HG03342 (cell line): ENCODE measurements at regions not wholly inside any gene's neighbourhood (a gene's known extent, or its start where the extent isn't known, plus 50 kb on each side); places are given as distances from the start of the nearest gene placed in this dataset.

Source experiments
- ATAC-seq: cut with Tn5 transposase; IDR thresholded peaks from one replicate; pipeline ENCODE4 v1.9.1; 2021; ENCODE audit warnings: mild to moderate bottlenecking, moderate library complexity; ENCODE audit not compliant: unreplicated experiment

DNA sequence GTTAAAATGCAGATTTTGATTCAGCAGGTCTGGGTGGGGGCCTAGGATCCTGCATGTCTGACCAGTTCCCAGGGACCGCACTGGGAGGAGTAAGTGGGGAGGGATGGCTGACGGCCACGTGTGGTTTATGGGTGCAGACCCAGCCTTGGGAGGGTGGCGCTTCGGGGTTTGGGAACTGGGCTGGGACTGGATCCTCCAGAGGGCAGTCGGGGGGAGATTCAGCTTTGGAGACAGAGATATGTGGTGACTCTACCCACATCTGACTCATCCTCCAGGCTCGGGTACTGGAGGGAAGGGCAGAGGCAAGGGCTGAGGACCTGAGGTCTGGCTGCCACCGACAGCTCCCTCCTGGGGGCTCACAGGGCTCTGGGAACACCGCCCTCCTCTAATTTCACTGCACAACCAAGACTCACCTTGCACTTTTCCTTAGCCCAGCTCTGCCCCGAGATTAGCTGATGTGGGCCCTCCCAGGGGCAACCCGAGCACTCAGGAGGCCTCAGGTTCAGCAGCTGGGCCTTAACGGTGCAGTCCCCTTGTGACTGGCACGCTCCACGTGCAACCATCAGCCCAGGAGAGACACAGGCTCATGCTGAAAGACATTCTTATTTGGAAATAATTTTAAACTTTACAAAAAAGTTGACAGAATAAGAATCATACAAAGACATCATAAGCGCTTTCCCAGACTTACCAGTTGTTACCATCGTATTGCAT lies 172.8 kb upstream of the PMEPA1 start:
- ATAC-seq = no peak

DNA sequence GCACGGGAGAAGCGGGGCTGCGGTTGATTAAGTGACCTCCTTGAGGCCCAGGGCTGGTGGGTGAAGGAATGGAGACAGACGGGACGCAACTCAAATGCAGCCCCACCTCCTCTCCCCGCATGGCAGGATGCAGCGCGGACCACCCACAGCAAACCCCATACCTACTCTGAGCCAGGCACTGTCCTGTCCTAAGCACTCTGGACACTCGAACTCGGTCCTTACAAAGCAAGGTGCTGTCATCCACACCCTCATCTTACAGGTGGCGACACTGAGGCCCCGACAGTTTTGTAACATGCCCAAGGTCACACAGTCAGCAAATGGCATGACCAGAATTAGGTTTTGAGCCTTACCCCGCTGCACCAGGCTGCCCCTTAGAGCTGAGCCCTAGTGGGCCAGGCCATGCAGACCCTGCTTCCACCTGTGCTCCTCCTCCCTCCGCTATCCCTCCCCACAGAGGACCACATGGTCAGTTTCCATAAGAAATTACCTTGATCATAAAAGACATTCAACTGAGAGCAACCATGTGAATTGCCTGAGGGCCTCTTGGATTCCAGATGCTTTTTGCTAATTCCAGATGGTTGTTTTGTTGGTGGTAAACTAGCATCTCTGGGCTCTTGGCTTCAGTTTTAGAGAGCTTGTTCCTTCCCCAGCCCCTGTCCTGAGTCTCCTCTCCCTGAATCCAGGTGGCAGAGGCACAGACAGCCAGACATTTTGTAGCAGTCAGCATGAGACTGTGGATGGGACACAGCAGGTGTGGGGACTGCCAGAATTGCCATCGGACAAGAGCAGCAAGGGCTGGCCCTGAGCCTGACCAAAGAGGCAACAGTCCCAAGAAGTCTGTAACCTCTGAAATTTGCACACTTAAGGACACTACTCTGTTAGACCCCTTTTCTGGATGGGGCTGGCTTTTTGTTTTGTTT lies 171.9 kb upstream of the PMEPA1 start:
- ATAC-seq = no peak

DNA sequence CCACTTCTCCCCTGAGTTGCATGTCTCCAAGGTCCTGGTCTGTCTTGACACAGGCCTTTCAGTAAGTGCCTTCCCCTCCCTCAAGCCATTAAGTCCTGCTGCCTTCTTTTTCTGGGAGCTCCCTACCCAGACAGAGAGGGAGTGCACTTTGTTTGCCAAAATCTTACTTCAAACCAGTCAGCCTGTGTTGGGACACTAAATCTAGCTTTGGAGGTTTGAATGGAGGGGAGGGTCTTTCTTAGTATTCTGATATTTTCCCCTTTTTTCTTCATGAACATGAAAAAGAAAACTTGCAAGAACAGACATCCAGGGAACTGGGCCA lies 170.7 kb upstream of the PMEPA1 start:
- no peak for ATAC-seq

DNA sequence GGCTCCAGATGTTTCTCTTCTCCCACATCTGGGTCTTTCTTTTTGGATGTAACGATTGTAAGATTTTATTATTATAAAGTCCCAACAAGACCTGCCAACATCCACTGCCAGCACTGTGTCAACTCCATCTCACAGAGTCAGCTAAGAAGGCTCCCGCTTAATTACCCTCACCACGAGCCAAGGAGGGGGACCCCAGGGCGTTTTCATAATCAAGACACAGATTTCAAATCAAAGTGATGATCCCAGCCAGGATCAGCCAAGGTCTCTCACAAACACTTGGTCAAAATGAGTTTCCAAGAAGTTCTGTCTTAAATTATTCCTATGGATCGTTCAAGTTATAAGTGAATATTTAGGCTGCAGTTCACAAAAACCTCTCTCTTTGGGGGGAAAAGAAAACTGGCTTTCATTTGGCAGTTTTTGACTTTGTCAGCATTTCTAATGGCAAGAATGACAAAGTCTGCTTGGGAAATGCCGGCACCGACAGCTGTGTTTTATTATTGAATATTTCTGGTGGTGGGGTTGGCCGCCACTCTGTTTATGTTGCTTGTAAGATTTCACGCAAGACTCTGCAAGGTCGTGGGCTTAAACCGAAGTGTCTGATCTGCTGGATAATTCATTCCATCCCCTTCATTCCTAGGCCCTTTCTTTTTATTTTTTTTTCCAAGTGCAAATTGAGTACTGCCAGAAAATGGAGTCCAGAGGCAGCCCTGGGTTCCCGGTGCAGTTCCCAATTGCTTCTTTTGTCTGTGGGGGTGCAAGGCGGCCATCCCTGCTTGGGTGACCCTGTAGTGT lies 170.2 kb upstream of the PMEPA1 start:
- no peak for ATAC-seq

DNA sequence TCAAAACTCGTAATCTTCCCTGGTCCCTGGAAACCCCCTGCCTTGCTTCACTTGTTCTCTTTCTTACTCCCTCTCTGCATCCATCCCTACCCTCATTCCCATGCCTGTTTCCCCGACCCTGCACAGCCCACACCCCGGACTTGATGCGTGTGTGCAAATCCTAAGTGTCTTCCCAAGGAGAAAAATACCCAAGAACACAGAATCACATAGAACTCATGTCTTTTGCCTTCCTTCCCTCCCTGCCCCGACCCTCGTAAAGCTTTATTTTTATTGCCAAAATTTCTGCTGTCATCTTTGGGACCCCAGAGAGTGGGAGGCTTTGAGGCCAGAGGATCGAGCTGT lies 169.6 kb upstream of the PMEPA1 start:
- ATAC-seq = no peak

DNA sequence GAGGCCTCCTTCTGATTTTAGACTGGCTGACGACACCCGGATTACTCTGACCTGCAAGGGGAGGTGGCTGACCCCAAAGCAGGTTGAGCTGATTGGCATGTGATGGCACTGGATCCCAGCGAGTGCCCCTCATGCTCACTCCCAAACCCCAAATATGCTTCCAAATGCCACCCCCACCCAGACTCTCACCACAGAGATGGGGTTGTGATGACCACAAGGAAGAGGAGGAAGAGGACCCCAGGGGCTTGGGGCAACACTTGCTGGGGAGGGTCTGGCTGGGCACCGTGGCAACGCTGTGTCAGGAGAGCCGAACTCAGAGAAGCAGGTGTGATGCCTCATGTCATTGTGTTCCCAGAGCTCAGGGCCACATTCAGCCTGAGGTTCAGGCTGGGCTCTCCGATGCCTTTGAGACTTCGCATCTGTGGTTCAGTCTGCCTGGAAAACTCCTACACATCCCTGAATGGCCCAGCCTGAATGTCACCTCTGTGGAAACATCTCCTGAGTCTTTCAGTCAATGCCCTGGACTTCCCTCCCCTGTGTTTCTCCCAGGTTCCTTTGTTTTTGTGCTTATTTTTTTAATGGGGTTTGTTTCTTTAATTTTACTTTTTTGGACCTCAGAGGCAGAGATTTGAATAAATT lies 169.1 kb upstream of the PMEPA1 start:
- no peak for ATAC-seq

DNA sequence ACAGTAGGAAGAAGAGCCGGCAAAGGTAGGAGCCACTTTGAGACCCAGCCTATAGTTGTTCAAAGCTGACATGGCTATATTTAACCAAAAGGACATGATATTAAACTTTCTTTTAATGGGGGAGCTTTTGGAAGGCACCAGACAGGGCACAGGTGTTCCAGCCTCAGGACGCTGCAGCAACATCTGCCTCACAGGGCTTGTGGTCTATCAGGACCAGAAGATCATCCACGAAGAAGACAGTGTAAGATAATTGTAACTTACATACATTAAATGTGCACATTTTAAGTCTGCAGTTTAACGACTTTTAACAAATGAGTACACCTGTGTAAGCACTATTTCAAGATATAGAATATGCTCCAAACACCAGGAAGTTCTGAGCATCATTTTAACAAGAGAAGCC lies 168.2 kb upstream of the PMEPA1 start:
- ATAC-seq = no peak

DNA sequence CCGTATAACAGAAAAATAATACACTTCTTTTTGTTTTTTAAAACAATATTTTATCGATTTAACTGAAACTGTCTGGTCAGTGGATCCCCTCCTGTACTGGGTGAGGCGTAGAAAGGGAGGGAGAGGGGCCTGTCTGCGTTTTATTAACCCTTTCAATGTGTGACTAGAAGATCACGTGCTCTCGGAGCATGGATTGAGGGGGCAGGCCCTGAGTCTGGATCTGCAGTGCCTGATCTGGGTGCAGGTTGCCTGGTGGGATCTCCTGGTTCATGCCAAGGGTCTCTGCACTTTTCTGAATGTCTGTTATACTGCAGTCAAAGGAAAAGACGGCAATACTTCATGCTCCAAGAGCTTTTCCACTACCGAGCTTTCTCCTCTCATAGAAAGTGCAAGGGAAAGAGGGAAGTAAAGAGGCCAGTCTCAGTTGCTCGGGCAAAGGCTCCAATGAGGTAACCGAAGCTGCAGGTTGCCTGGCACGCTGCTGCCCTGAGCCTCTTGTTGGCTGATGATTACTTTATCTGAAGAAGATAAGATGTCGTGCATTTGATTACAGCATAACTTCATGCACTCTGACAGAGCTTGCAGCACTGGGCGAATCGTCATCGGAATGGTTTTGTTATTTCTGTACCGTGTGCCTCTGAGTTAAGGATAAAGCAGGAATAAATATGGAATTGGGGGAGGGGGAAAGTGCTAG lies 167.5 kb upstream of the PMEPA1 start:
- ATAC-seq = no peak

DNA sequence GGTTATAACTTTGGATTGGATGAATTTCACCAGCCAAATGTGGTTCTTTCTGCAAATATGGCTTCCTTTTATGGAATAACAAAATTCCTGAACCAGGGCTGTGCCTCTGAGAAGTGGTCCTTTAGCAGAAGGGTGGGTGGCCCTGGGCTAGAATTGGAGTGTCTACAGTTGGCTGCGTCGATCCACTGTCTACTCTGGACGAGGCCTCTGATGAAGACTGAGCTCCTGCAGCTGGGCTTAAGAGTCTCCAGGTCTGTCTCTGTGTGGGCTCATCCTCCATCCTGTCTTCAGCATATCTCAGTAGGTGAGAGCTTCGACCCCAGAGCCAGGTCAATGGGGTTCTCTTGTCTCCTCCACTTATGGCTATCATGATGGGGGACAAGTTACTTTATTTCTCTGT lies 166.3 kb upstream of the PMEPA1 start:
- ATAC-seq = no peak

DNA sequence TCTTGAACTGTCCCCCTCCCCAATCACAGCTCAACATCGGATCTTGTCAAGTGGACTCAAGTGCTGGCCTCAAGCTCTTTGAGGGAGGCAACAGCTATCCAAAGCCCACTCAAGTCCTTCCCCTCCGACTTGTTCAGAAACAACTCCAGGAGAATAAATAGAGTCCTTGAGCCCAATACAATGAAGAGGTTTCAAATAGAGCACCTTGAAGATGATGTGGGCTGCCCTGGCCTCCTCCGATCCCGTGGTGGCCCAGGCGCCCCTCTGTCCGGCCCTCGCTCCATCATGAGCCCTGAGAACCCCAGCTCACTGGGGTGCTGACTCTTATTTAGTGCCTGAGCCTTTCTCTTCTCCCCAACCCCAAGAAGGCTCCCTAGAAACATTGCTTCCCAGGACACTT lies 164.3 kb upstream of the PMEPA1 start:
- no peak for ATAC-seq

DNA sequence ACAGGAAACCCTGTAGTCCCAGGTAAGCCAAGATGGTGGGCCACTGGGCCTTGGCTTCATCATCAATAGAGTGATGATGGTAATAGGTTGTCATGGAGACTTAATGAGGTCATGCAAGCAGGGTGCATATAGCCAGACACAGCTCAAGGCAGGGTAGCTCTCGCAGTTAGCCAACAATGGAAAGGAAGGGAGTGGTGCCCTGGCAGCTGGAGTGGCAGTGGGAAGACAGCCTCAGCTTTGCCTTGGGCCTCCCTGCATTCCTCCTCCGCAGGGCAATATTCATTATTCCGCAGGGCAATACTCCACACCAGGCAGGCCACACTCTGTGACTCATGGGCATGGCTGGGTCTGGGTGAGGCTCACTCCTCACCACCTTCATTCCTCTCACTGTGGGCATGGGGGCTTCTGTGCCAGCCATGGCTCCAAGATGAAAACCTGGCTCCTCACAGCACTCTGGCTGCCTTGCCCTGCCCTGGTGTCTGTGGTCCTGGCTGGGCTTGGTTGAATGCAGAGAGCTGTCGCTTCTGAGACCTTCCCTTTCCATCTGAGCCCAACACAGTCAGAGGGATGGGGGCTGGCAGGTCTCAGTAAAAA lies 163.1 kb upstream of the PMEPA1 start:
- ATAC-seq = no peak

DNA sequence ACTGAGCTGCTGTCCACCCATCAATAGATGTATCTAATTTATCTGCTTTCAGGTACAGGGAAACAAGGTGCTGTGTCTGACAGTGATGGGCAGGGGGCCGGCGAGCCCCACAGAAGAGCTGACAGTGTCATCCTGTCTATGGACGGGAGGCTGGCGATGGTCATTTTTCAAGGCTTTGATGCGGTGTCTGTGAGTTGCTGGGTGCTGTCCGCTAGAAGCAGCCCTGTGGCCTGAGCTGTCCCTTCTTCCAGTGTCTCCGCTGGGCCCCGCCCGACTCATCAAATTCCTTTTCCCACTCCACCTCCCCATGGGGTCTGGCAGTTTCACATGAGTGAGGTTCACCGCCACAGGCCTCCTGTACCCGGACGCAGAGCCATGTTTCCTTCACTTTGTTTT lies 161.4 kb upstream of the PMEPA1 start:
- no peak for ATAC-seq

DNA sequence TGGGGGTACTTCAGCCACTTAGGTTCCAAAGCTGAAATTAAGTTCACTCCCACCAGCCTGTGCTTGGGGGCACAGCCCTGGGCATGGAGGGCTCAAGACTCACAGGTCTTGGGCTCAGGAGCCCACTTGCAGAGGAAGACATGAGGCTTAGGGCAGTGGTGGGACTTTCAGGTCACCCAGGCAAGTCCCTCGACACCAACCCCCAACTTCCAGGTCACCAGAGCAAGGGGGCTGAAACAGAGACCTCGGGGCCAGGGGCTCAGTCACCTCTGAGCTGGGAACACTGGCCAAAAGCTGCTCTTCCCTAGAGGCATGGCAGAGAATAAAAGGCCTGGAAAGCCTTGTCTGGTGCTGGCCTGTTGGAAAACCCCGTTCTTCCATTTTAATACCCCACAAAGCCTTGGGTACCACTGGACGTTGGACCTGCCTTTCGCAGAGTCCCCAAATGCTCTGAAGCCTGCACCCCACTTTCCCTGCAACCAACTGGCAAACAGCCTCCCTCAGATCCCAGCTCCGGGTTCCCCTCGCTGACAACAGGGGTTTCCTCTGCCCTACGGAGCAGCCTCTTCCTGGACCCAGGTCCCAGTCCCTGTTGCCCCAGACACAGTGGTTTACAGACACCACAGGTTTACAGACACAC lies 160.9 kb upstream of the PMEPA1 start:
- ATAC-seq = no peak

DNA sequence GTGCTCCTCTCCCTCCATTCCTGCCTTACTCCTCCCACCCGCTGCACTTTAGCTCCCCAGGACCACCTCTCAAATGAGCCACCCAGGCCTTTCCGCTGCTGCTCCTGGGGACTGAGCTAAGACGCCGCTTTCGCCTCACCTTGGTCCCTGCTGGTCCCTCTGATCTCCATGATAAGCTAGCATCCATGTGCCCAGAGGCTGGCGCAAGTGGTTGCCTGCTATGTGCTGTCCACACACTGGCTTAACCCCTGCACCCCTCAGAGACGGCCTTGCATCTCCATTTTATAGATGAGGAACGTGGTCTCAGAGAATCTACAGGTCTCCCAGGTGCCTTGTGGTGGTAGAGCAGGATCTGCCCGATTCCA lies 160.1 kb upstream of the PMEPA1 start:
- no peak for ATAC-seq

DNA sequence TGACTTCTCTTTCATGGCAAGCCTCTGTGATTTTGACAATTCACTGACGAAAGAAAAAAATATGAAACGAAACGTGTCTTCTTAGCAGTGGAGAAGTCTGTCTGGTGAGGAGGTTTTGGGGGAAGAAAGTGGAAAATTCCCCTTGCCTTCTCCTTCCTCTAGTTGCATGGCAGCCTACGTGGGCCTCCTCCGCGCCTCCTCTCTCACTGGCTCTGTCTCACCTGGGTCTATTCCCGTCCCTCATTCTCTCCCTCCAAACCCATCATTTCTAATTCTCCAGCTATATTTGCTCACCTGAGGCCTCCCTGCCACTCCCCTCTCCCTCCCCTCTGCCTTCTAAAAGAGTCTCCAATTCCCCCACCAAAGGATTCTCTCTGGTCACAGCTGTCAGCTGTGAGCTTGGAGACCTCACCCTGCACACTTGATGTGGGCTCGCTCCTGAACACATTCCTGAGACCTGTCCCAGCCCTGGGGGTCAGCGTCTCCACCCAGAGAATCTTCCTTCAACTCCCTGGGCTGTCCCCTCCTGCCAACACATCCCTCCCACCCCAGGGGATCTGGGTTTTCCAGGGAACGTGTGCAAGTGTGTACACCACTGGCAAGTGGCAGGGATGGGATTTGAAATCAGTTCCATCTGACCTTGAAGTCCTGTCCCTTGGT lies 159.6 kb upstream of the PMEPA1 start:
- ATAC-seq = no peak

DNA sequence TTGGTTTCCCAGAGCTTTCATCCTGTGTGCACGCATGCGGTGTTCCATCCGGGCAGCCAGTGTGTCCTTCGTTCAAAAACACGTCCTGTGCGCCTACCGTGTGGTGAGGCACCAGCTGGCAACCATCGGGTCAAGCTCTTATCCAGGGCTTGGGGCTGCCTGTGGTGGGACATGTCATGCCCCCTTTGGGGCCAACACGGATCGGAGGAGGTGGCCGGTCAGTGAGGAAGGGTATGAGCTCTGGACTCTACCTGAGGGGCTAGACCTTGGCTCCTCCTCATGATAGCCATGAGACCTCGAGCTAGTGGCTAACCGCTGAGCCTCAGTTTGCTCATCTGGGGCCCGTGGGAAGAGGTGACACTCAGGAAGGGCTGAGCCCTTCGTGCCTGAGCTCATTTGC lies 158.5 kb upstream of the PMEPA1 start:
- no peak for ATAC-seq

DNA sequence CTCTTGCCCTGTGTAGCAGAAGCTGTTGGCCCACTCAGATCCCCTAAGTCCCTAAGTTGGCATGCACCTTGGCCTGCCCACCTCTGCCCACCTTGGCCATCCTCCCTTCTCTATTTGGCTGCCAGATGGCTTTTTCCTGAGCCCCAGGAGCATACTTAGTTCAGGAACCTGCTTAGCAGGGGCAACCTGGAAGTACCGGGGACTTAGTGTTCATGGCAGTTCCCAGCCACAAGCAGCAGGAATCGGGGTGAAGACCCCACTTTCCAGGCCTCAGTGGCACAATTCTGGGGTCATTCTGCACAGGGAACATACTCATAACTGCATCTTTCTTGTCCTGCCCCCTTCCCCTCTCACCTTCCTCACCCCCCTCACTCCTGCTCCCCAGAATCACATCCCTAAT lies 158.0 kb upstream of the PMEPA1 start:
- no peak for ATAC-seq

DNA sequence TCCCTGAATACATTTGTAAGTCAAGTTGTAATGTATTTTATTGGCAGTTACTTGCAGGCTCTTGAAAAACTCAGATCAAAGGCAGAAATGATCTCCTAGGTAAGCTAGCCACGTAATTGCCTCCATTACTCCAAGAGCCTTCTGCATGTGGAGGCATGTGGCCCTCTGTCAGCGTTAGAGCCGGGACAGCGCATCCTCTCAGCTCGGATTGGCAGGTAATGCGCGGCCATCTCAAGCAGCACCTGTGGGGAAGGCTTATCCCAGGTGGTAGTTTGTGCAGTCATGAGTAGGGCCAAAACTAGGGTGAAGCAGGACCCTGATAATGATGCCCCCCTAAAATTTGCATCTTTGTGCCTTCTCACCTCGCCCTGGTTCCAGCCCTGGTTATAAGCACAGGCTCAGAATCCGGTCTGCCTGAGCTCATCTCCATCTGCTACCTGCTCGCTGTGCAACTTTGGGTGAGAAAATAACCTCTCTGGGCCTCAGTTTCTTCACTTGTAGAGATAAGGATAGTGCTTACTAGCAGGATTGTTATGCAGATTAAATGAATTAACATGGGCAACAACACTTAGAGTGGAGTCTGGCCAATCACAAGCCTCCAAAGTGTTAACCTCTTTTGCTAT lies 157.5 kb upstream of the PMEPA1 start:
- ATAC-seq = no peak
